ENCODE measurements at regions not wholly inside any gene's neighbourhood (a gene's known extent, or its start where the extent isn't known, plus 50 kb on each side); places are given as distances from the start of the nearest gene placed in this dataset.

DNA sequence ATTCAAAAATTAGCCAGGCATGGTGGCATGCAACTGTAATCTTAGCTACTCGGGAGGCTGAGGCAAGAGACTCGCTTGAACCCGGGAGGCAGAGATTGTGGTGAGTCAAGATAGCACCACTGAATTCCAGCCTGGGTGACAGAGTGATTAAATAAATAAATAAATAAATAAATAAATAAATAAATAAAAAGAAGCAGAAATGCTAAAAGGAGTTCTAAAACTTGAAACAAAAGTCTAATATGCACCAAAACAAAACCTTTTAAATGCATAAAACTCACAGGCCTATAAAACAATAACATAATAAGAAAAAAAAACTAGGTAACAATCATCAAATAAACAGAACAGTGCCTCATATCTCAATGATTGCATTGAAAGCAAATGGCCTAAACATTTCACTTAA is 1458.9 kb downstream of the AMY1C start:
- no peak overlapping the region for H3K27ac Mint-ChIP-seq (ENCODE audit: unreplicated experiment)
- H3K9me3 Mint-ChIP-seq (ENCODE audit: unreplicated experiment): no peaks in the 10 kb centered on the region
- H3K27me3 Mint-ChIP-seq (ENCODE audit: unreplicated experiment): no peaks in the 10 kb centered on the region
- DNase-seq (ENCODE audit: low spot score): no peak
- H3K4me3 Mint-ChIP-seq (ENCODE audit: unreplicated experiment): no peak overlapping the region
- TF ChIP-seq, protein P1, sequence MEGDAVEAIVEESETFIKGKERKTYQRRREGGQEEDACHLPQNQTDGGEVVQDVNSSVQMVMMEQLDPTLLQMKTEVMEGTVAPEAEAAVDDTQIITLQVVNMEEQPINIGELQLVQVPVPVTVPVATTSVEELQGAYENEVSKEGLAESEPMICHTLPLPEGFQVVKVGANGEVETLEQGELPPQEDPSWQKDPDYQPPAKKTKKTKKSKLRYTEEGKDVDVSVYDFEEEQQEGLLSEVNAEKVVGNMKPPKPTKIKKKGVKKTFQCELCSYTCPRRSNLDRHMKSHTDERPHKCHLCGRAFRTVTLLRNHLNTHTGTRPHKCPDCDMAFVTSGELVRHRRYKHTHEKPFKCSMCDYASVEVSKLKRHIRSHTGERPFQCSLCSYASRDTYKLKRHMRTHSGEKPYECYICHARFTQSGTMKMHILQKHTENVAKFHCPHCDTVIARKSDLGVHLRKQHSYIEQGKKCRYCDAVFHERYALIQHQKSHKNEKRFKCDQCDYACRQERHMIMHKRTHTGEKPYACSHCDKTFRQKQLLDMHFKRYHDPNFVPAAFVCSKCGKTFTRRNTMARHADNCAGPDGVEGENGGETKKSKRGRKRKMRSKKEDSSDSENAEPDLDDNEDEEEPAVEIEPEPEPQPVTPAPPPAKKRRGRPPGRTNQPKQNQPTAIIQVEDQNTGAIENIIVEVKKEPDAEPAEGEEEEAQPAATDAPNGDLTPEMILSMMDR (IDR thresholded peaks at IDR 0.05; ENCODE audit: unreplicated experiment): no peak
- H3K36me3 Mint-ChIP-seq (ENCODE audit: low read depth, unreplicated experiment): no peaks in the 10 kb centered on the region
- no peaks in the 10 kb centered on the region for H3K4me1 Mint-ChIP-seq (ENCODE audit: unreplicated experiment)

DNA sequence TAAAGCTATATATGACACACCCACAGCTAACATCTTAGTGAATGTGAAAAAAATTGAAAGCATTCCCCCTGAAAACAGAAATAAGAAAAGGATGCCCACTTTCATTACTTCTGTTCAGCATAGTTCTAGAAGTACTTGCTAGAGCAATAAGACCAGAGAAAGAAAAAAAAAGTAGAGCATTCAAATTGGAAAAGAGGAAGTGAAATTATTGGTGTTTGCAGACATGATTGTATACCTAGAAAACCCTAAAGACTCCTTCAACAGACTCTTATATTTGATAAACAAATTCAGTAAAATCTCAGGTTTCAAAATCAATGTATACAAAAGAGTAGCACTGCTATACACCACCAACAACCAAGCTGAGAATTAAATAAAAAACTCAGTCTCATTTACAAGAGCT is 1461.0 kb downstream of the AMY1C start:
- no peak overlapping the region for H3K4me3 Mint-ChIP-seq (ENCODE audit: unreplicated experiment)
- TF ChIP-seq, protein P1 (IDR thresholded peaks at IDR 0.05; ENCODE audit: unreplicated experiment): no peak

DNA sequence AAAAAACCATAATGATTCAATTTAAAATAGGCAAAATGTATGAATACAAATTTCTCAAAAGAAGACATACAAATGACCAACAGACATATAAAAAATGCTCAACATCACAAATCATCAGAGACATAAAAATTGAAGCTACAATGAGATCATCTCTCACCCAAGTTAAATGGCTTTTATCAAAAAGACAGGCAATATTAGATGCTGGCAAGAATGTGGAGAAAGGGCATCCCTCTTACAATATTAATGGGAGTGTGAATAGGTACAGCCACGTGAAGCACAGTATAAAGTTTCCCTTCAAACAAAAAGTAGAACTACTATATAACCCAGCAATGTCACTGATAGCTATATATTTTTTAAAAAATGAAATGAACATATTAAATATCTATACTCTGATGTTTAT is 1481.7 kb downstream of the AMY1C start:
- DNase-seq (ENCODE audit: low spot score): no peak
- H3K4me1 Mint-ChIP-seq (ENCODE audit: unreplicated experiment): no peaks in the 10 kb centered on the region
- no peaks in the 10 kb centered on the region for H3K36me3 Mint-ChIP-seq (ENCODE audit: low read depth, unreplicated experiment)
- no peak overlapping the region for H3K27ac Mint-ChIP-seq (ENCODE audit: unreplicated experiment)
- no peaks in the 10 kb centered on the region for H3K9me3 Mint-ChIP-seq (ENCODE audit: unreplicated experiment)
- H3K4me3 Mint-ChIP-seq (ENCODE audit: unreplicated experiment): no peak overlapping the region
- H3K27me3 Mint-ChIP-seq (ENCODE audit: unreplicated experiment): no peaks in the 10 kb centered on the region
- TF ChIP-seq, protein P1 (IDR thresholded peaks at IDR 0.05; ENCODE audit: unreplicated experiment): no peak

More for the DNA sequence above, 1461.0 kb downstream of the AMY1C start:
- no peak overlapping the region for H3K27ac Mint-ChIP-seq (ENCODE audit: unreplicated experiment)
- no peak for DNase-seq (ENCODE audit: low spot score)
- H3K36me3 Mint-ChIP-seq (ENCODE audit: low read depth, unreplicated experiment): no peaks in the 10 kb centered on the region
- H3K9me3 Mint-ChIP-seq (ENCODE audit: unreplicated experiment): no peaks in the 10 kb centered on the region
- no peaks in the 10 kb centered on the region for H3K4me1 Mint-ChIP-seq (ENCODE audit: unreplicated experiment)
- no peaks in the 10 kb centered on the region for H3K27me3 Mint-ChIP-seq (ENCODE audit: unreplicated experiment)

DNA sequence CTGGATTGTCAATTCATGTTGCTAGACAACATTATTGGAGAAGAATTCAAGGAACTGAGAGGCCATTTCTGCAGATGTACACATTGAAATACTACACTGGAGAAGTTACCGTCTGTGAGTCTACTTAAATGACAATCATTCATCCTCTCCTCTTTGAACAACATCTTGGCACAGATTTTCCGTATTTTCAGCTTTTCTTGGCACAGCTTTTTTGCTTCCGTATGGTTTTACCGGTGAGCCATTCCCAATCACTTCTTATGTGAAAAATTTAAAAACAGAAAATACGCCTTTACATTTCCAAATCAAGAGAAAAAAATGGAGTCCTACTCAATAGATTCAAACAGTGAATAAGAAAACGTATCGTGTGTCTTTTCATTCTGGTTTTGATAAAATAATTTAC is 1493.7 kb downstream of the AMY1C start:
- Mint-ChIP-seq H3K27ac (ENCODE audit: unreplicated experiment) (no peak overlapping the region), H3K9me3 (ENCODE audit: unreplicated experiment) (no peaks in the 10 kb centered on the region), H3K4me1 (ENCODE audit: unreplicated experiment) (no peaks in the 10 kb centered on the region), H3K27me3 (ENCODE audit: unreplicated experiment) (peaks cover 1% of the 10 kb centered on the region), H3K36me3 (ENCODE audit: low read depth, unreplicated experiment) (no peaks in the 10 kb centered on the region), H3K4me3 (ENCODE audit: unreplicated experiment) (no peak overlapping the region)
- DNase-seq (ENCODE audit: low spot score): no peak
- TF ChIP-seq, protein P1 (IDR thresholded peaks at IDR 0.05; ENCODE audit: unreplicated experiment): no peak

DNA sequence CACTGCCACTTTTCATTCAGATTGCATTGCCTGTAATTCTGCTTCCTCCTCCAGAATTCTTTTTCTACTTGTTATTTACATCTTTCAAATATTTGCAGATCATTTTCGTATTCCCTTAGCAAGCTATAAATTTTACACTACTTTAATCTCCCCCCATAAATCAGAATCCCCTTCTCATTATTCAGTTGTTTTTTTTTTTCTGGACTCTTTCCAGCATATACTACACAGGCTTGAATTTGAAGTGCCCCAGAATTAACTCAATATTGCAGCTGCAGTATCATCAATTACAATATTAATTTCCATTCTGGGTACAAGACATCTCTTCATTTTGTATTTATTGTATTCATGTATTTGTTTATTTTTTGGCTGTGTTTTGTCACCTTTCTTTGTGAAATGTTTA is 1494.3 kb downstream of the AMY1C start:
- no peaks in the 10 kb centered on the region for H3K36me3 Mint-ChIP-seq (ENCODE audit: low read depth, unreplicated experiment)
- DNase-seq (ENCODE audit: low spot score): no peak
- H3K4me1 Mint-ChIP-seq (ENCODE audit: unreplicated experiment): no peaks in the 10 kb centered on the region
- TF ChIP-seq, protein P1 (IDR thresholded peaks at IDR 0.05; ENCODE audit: unreplicated experiment): no peak
- no peak overlapping the region for H3K4me3 Mint-ChIP-seq (ENCODE audit: unreplicated experiment)
- no peak overlapping the region for H3K27ac Mint-ChIP-seq (ENCODE audit: unreplicated experiment)
- H3K9me3 Mint-ChIP-seq (ENCODE audit: unreplicated experiment): no peaks in the 10 kb centered on the region
- H3K27me3 Mint-ChIP-seq (ENCODE audit: unreplicated experiment): peaks cover 1% of the 10 kb centered on the region
